Bronchial epithelial cell (primary cell): ENCODE measurements at regions not wholly inside any gene's neighbourhood (a gene's known extent, or its start where the extent isn't known, plus 50 kb on each side); places are given as distances from the start of the nearest gene placed in this dataset.

ENCODE experiments used
- DNase-seq: peaks from one replicate; pipeline ENCODE4 v3.0.0-alpha.2; 2010; ENCODE audit warnings: low read depth
- FAIRE-seq: peaks from 2 replicates; lab custom pipeline; 2011; peaks lifted over from hg19 to GRCh38; lab: Jason Lieb, UNC
- H3K27me3 ChIP-seq: 2 replicates; pipeline ENCODE4 v1.5.1; 2011; ENCODE audit warnings: low read length; ENCODE audit not compliant: control insufficient read depth, insufficient read depth
- H3K36me3 ChIP-seq: 2 replicates; pipeline ENCODE4 v1.5.1; 2011; ENCODE audit warnings: low read length; ENCODE audit not compliant: control insufficient read depth, insufficient read depth
- H3K4me3 ChIP-seq: 2 replicates; pipeline ENCODE4 v1.5.1; 2011; ENCODE audit warnings: mild to moderate bottlenecking, low read depth, low read length, control low read depth
- TF ChIP-seq, protein P1 (sequence below): IDR thresholded peaks from 2 replicates; pipeline ENCODE4 v1.5.1; 2011; ENCODE audit warnings: mild to moderate bottlenecking, moderate library complexity, low read length, control low read depth, inconsistent platforms; ENCODE audit not compliant: insufficient read depth, severe bottlenecking

GRCh38 chr18:59056706-59057492, 82.8 kb upstream of the SEC11C start:
- DNase-seq (peak; percentile 55), FAIRE-seq (peak; percentile 83)
- H3K4me3 ChIP-seq, result no peak overlapping the region
- TF ChIP-seq, protein P1, sequence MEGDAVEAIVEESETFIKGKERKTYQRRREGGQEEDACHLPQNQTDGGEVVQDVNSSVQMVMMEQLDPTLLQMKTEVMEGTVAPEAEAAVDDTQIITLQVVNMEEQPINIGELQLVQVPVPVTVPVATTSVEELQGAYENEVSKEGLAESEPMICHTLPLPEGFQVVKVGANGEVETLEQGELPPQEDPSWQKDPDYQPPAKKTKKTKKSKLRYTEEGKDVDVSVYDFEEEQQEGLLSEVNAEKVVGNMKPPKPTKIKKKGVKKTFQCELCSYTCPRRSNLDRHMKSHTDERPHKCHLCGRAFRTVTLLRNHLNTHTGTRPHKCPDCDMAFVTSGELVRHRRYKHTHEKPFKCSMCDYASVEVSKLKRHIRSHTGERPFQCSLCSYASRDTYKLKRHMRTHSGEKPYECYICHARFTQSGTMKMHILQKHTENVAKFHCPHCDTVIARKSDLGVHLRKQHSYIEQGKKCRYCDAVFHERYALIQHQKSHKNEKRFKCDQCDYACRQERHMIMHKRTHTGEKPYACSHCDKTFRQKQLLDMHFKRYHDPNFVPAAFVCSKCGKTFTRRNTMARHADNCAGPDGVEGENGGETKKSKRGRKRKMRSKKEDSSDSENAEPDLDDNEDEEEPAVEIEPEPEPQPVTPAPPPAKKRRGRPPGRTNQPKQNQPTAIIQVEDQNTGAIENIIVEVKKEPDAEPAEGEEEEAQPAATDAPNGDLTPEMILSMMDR, result peak; percentile 90
- no peaks in the 10 kb centered on the region for H3K27me3 ChIP-seq
- no peaks in the 10 kb centered on the region for H3K36me3 ChIP-seq

DNA sequence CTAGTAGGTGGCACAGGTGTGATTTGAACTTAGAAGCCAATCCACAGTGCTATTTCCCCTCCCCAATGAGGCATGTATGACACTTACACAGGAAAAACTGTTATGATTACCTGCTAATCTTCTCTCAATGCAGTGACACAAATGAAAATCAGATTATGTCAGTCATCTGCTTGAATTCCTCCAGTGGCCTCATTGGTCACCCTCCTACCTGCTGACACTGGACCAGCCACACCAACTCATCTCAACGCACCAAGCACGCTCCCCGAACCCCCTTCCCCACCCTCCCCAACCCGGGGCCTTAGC, 82.2 kb upstream of the SEC11C start:
- no peak for FAIRE-seq

GRCh38 chr18:59057969-59058368, 81.7 kb upstream of the SEC11C start:
- FAIRE-seq (no peak), DNase-seq (no peak)
- Histone ChIP-seq H3K4me3 (no peak overlapping the region), H3K36me3 (no peaks in the 10 kb centered on the region), H3K27me3 (no peaks in the 10 kb centered on the region)
- TF ChIP-seq, protein P1, result no peak

More for the DNA sequence above, 82.2 kb upstream of the SEC11C start:
- no peaks in the 10 kb centered on the region for H3K27me3 ChIP-seq
- H3K36me3 ChIP-seq, result no peaks in the 10 kb centered on the region
- DNase-seq, result no peak
- no peak overlapping the region for H3K4me3 ChIP-seq
- TF ChIP-seq, protein P1, result no peak

GRCh38 chr18:59059140-59059539, 80.5 kb upstream of the SEC11C start:
- no peak for FAIRE-seq

DNA sequence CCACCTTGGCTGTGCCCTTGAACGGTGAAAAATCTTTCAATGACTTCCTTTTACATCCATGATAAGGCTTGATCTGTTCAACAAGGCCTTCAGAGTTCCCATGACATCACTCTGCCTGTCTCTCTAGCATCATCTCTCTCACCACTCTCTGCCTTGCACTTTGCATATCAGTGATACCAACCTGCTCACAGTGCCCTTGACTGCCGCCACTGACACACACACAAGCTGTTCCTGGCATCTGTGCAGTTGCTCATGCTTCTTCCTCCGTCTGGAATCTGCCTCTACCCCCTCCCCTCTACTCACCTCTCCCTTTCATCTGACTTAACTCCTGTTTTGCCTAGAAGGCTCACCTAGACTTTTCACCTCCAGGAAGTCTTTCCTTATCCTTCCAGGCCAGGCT, 79.1 kb upstream of the SEC11C start:
- H3K36me3 ChIP-seq, result no peaks in the 10 kb centered on the region
- FAIRE-seq (no peak), DNase-seq (no peak)
- H3K4me3 ChIP-seq, result no peak overlapping the region
- H3K27me3 ChIP-seq, result no peaks in the 10 kb centered on the region
- TF ChIP-seq, protein P1, result no peak

More at GRCh38 chr18:59059140-59059539, 80.5 kb upstream of the SEC11C start:
- DNase-seq, result peak; percentile 24
- Histone ChIP-seq H3K4me3 (no peak overlapping the region), H3K36me3 (no peaks in the 10 kb centered on the region), H3K27me3 (no peaks in the 10 kb centered on the region)
- TF ChIP-seq, protein P1, result no peak
